T-helper 2 cell treated with Interferon-gamma antibody and Interleukin-4, amounts not matched to agents 100 ng/mL and 5 ng/mL, for 36 hours (primary cell): ENCODE measurements at regions not wholly inside any gene's neighbourhood (a gene's known extent, or its start where the extent isn't known, plus 50 kb on each side); places are given as distances from the start of the nearest gene placed in this dataset.
"Not testable (repeated sequence)": the region's sequence is repeated elsewhere in the genome, so short reads cannot be mapped to it uniquely, and the experiment has no call there.

Experiments
- intact Hi-C: fragments of 100-400 bp; cut with micrococcal nuclease; formaldehyde crosslinking; loops from one replicate; pipeline ENCODE4 v1.15.1; 2023

DNA sequence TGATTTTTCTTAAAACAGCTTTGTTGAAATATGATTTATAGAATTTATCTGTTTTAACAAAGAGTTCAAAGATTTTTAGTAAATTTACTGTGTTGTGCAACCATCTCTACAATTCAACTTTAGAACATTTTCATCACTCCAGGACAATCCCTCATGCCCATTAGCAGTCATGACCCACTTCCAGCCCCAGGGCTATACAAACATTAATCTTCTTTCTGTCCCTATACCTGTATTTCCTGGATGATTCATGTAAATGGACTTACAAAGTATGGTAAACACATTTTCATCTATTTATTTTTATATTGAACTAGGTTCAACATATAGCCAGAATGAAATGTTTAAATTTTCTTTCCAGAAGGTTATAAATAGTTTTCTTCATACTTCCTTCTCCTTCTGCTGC lies 127.8 kb upstream of the CCDC180 start:
- intact Hi-C loops: no loop called here

- intact Hi-C loops: no loop called here
Observed at GRCh38 chr9:97176206-97176605, 131.3 kb upstream of the CCDC180 start.

DNA sequence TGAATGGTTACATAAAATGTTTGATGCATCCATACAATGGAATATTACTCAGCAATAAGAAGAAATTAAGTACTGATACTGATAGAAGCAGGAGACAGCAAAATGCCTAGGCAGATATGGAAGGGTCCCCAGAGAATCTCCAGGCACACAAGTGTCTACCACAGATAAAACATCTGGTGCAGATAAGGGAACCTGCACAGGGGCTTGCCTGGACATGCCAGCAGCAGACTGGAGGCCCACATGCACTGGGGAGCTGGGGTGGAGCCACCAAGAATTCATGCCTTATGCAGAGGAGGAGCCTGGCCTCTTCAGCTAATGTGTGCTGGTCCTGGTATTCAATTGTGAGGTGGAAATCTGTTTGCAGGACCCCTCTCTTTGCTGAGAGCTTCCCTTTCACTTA lies 129.2 kb upstream of the CTSV start:
- intact Hi-C loops: not testable (repeated sequence)

DNA sequence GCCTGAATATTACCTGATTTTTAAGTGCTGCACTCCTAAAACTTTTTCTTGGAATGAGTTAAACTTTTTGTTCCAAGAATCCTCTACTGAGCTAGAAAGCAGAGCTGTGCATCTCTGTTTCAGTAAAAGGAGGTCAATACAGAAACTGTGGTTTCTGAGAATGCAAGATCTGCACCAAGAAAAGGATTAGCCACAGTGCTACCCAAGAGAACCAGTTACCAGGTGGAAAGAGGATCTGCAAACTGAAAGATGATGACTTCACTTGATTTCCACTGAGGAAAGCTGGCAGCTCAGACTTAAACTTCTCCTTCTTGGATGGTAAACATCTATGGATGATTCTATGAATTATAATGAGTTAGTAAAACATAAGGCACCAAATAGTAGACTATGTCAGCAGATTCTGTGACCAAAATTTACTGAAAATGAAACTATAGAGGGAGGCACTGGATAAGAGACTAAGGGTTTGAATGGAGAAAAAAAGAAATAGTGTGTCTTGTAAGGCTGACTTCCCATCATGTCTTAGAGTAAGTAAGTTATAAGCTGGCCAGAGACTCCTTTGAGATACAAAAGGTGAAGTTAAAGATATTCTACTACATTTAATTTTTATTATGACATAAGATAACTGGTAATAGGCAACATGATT lies 127.7 kb upstream of the CTSV start:
- intact Hi-C loops: not testable (repeated sequence)

DNA sequence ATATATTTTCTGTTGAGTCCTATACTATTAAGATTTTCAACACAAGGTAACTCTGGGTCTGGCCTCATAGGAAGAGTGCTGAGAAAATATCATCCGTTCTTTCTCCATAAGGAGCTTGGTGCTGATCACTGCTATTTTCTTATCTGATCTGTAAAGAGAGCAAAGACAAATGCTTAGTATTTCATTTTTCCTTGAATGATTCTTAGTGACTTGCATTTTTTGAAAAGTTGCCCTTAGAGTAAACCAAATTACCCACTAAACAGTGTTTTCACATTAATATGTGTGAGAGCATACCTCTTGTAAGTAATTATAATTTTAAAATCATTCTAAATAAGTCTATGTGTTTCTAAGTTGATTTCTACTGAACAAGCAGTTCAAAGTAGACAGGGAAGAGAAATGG lies 121.3 kb upstream of the CTSV start:
- intact Hi-C loops: no loop called here

- intact Hi-C loops: not testable (repeated sequence)
Observed at GRCh38 chr9:97158722-97159121, 119.8 kb upstream of the CTSV start.

DNA sequence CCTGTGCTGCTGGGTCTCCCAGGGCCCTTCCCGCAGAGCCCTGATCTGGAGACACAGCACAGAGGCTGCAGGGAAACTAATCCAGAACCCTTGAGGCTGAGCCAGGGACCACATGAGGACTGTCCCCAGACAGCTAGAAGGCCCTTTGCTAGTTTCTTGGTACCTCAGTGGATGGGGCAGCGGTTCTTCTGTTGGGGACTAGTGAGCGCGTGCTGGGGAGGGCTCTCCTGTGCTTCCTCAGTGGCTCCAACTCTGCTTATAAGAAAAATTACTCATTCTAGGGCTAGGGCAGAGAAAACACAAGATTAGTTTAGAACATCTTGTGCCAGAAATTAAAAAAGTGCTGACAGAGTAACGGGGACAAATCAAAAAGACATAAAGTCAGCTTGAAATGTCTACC lies 116.5 kb upstream of the CTSV start:
- intact Hi-C loops: not testable (repeated sequence)

GRCh38 chr9:97153967-97154366 lies 115.0 kb upstream of the CTSV start:
- intact Hi-C loops: no loop called here

DNA sequence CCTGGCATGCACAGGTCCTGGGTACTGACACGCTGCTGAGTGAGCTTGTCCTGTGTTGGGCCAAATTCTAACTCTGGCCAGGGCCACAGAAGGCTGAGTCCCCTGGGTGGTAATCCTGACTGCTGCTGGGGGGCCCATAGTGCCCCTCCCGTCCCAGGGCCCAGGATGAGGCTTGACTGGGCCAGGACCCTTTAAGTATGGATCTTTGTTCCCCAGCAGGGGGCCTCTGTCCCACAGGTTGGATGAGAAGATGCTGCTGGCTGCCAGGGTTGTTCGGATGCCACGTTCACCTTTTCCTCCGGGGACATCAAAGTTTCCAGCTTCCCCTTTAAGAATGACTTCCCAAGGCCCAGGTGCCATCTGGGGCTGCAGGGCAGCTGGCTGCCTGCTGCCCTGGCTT lies 114.2 kb upstream of the CTSV start:
- intact Hi-C loops: not testable (repeated sequence)

- intact Hi-C loops: not testable (repeated sequence)
Observed at GRCh38 chr9:97150471-97150870, 111.5 kb upstream of the CTSV start.

DNA sequence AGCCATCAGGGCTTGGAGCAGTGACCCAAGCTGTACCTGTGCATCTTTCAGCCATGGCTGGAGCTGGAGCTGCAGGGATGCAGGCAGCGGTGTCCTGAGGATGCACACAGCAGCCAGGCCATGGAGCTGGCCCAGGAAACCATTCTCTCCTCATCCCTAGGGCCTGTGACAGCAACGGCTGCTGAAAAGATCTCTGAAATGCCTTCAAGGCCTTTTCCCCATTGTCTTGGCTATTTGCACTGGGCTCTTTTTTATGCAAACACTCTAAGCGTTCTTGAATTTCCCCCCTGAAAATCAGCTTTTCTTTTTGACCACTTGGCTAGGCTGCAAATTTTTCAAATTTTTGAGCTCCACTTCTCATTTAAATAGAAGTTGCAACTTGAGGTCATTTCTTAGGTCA lies 109.5 kb upstream of the CTSV start:
- intact Hi-C loops: not testable (repeated sequence)

- intact Hi-C loops: not testable (repeated sequence)
Observed at GRCh38 chr9:97145680-97146079, 106.7 kb upstream of the CTSV start.

DNA sequence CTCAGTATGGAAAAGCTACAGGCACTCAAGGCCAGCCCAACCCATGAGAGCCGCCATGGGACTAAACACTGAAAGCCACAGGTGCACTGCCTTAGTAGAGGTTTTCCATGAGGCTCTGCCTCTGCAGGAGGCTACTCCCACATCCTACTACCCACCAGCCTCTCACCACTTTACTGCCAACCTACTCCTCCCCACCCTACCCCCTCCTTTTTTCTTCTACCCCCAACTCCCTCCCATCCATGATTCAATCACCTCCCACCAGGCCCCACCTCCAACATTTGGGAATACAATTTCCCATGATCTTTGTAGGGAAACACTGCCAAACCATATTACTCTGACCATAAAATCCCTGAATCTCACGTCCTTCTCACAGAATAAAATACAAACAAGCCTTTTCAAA lies 101.6 kb upstream of the CTSV start:
- intact Hi-C loops: no loop called here

DNA sequence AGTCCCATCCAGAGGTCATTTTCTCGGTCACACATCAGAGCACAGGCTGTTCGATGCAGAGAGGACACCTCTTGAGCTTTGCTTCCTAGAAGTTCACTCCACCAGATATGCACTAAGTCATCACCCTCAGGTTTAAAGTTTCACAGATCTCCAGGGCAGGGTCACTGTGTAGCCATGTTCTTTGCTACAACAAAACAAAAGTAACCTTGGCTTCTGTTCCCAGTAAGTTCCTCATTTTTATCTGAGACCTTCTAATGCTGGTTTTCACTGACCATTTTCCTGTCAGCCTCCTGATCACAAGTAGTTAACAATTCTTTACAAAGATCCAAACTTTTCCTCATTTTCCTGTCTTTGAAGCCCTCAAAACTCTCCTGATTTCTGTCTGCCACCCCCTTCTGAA lies 97.5 kb upstream of the CTSV start:
- intact Hi-C loops: no loop called here

GRCh38 chr9:97133966-97134365 lies 95.0 kb upstream of the CTSV start:
- intact Hi-C loops: not testable (repeated sequence)

GRCh38 chr9:97132865-97133264 lies 93.9 kb upstream of the CTSV start:
- intact Hi-C loops: no loop called here

GRCh38 chr9:97130864-97131263 lies 91.9 kb upstream of the CTSV start:
- intact Hi-C loops: not testable (repeated sequence)

DNA sequence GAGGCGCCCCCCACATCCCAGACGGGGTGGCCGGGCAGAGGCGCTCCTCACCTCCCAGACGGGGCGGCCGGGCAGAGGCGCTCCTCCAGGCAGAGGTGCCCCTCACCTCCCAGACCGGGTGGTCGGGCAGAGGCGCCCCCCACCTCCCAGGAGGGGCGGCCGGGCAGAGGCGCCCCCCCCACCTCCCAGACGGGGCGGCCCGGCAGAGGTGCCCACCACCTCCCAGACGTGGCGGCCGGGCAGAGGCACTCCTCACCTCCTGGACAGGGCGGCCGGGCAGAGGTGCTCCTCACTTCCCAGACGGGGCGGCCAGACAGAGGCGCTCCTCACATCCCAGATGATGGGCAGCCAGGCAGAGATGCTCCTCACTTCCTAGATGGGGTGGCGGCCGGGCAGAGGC lies 91.4 kb upstream of the CTSV start:
- intact Hi-C loops: not testable (repeated sequence)

DNA sequence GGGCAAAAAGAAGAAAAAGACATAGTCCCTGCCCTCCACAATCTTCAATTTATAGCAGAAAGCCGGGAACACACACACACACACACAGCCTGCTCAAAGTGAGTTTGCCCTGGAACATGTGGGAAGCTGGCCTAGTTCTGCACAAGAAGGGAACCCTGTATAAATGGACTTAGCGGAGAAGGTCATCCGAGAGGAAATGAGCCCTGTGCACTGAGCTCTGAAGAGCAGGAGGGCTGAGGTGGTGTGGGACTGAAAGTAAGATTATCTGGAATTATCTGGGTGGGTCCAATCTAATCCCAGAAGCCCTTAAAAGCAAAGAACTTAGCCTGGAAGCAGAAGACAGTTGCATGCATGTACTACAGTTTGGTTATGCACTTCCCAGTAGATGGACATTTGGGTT lies 90.0 kb upstream of the CTSV start:
- intact Hi-C loops: no loop called here

DNA sequence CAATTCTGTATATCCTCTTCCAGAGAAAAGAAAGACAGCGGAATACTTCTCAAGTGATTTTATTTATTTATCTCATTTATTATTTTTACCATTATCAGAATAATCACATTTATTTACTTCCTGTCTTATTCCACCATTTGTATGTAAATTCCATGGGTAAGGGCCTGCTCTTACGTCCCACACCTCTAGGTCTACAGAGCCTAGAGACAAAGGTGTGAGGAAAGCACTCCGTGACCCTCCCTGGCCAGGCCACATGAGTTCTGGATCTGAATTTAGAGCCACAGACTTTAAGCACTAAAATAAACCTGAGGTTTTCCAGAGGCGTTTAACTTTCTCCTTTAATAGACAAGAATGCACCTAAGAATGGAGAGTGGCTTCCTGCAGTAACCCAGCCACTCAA lies 85.3 kb upstream of the CTSV start:
- intact Hi-C loops: no loop called here

DNA sequence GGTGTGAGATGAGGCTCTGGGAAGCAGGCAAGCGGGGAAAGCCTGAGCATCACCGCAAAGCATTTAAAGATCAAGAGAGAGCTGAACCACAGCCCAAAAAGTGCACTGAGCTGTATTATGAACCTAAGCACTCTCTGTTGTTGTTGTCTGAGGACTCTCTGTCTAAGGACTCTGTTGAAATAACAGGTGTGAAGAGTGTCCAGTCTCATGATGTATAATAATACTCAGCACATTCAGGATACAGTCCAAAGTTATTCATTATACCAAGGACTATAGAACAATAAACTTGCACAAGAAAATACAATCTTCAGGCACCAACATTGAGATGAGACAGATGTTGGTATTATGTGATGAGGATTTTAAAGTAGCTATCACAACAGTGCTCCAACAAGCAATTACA lies 71.8 kb upstream of the CTSV start:
- intact Hi-C loops: no loop called here

DNA sequence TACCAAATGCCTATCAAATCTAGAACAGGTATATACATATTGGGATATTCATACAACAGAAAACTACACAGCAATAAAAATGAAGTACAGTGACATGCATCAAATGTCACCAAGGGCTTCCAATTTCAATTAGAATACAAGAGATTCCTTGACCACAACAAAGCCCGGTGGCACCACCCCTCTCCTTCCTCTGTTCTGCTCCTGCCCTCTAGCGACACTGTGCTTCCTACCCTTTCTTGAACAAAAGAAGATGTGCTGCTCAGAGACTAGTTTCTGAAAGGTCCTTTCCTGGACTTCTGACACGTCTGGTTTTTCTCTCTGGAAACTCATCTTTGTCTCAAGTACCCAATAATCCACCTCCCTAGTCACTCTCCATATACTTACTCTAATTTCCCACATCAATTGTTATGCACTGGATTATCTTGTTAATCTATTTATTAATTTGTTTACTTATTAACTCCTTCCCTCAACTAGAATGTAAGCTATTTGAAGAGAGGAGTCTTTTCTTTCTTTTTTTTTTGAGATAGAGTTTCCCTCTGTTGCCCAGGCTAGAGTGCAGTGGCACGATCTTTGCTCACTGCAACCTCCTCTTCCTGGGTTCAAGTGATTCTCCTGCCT lies 70.4 kb upstream of the CTSV start:
- intact Hi-C loops: loop anchor here (1.0 kb wide), 1 partner anchor 252 kb away; no protein-coding TSS in a partner anchor

- intact Hi-C loops: not testable (repeated sequence)
Observed at GRCh38 chr9:97105220-97105619, 66.3 kb upstream of the CTSV start.
